ENCODE measurements at regions not wholly inside any gene's neighbourhood (a gene's known extent, or its start where the extent isn't known, plus 50 kb on each side); places are given as distances from the start of the nearest gene placed in this dataset.
"Not testable (repeated sequence)": the region's sequence is repeated elsewhere in the genome, so short reads cannot be mapped to it uniquely, and the experiment has no call there.

- H3K9ac ChIP-seq (ENCODE audit: low read length); H2AFZ ChIP-seq (ENCODE audit: low read depth, low read length); H3K4me3 Mint-ChIP-seq (ENCODE audit: unreplicated experiment); H3K9me3 ChIP-seq (ENCODE audit: insufficient read depth, low read depth, low read length); H3K36me3 ChIP-seq (ENCODE audit: insufficient read depth, low read length); H3K4me2 ChIP-seq (ENCODE audit: low read length); H3K27ac Mint-ChIP-seq (ENCODE audit: unreplicated experiment); H4K20me1 ChIP-seq (ENCODE audit: insufficient read depth, low read length); H3K36me3 Mint-ChIP-seq (ENCODE audit: low read depth, unreplicated experiment); H3K27ac ChIP-seq (ENCODE audit: low read depth, low read length); FAIRE-seq; H3K27me3 Mint-ChIP-seq (ENCODE audit: low read depth, unreplicated experiment); H3K4me1 ChIP-seq (ENCODE audit: insufficient read depth, low read length); DNase-seq (ENCODE audit: low read depth); H3K27me3 ChIP-seq (ENCODE audit: insufficient read depth, low read length); H3K4me1 Mint-ChIP-seq (ENCODE audit: low read depth, unreplicated experiment); H3K79me2 ChIP-seq (ENCODE audit: insufficient read depth, low read length); H3K4me3 ChIP-seq (ENCODE audit: insufficient read depth, low read depth, low read length); H3K9me3 Mint-ChIP-seq (ENCODE audit: unreplicated experiment): not testable (repeated sequence)
Measured at GRCh38 chr2:90237923-90238361, 1546.5 kb downstream of the RPIA start.

- H2AFZ ChIP-seq (ENCODE audit: low read depth, low read length); H3K4me3 Mint-ChIP-seq (ENCODE audit: unreplicated experiment); H3K9me3 ChIP-seq (ENCODE audit: insufficient read depth, low read depth, low read length); H4K20me1 ChIP-seq (ENCODE audit: insufficient read depth, low read length); FAIRE-seq; H3K27ac ChIP-seq (ENCODE audit: low read depth, low read length); H3K36me3 ChIP-seq (ENCODE audit: insufficient read depth, low read length); H3K27me3 Mint-ChIP-seq (ENCODE audit: low read depth, unreplicated experiment); H3K4me1 ChIP-seq (ENCODE audit: insufficient read depth, low read length); DNase-seq (ENCODE audit: low read depth); H3K79me2 ChIP-seq (ENCODE audit: insufficient read depth, low read length); H3K36me3 Mint-ChIP-seq (ENCODE audit: low read depth, unreplicated experiment); H3K9ac ChIP-seq (ENCODE audit: low read length); H3K9me3 Mint-ChIP-seq (ENCODE audit: unreplicated experiment); H3K27ac Mint-ChIP-seq (ENCODE audit: unreplicated experiment); H3K4me1 Mint-ChIP-seq (ENCODE audit: low read depth, unreplicated experiment); H3K4me2 ChIP-seq (ENCODE audit: low read length); H3K4me3 ChIP-seq (ENCODE audit: insufficient read depth, low read depth, low read length); H3K27me3 ChIP-seq (ENCODE audit: insufficient read depth, low read length): not testable (repeated sequence)
Measured at GRCh38 chr2:90238505-90239230, 1547.2 kb downstream of the RPIA start.

DNA sequence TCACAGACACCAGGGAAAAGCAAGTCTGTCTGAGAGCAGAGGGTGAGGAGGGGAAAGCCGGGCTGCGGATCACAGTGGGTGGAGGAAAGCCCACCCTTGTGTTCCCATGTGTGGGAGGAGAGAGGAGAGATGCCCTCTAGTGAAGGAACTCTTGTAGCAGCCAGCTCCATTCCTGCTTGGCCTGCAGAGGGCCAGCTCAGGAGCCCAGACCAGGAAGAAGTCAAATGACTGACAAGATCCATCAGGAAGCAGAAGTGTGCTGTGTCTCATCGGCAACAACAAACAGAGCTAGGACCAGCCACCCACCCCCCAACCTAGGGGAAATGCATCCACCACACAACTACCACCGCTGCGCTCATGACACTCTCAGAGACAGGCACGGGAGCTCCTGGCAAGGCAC, 1548.3 kb downstream of the RPIA start:
- not testable (repeated sequence) for H3K4me3 Mint-ChIP-seq (ENCODE audit: unreplicated experiment); H3K4me2 ChIP-seq (ENCODE audit: low read length)

DNA sequence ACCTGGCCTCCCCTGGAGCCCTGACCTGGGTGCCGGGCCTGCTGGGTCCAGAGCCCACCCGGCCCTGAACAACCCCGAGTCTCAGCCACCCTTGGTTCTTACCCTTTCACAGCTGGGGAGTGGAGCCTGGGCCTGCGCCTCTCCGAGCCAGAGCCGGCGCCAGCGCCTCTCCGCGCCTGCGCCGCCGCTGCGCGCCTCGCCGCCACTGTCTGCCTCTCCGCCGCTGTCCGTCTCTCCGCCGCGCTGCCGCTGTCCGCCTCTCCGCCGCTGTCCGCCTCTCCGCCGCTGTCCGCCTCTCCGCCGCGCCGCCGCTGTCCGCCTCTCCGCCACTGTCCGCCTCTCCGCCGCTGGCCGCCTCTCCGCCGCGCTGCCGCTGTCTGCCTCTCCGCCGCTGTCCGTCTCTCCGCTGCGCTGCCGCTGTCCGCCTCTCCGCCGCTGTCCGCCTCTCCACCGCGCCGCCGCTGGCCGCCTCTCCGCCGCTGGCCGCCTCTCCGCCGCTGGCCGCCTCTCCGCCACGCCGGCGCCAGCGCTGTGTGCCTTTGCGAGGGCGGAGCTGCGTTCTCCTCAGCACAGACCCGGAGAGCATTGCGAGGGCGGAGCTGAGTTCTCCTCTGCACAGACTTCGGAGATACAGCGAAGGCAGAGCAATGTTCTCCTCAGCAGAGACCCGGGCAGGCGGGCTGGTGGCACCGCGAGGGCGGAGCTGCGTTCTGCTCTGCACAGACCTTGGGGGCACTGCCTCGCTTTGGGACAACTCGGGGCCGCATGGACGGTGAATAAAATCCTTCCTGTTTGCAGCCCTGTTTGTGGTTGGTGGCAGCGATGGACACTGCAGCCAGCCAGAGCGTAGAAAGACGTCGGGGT, 1553.7 kb downstream of the RPIA start:
- DNase-seq (ENCODE audit: low read depth) = peak; percentile 0
- not testable (repeated sequence) for H3K4me1 Mint-ChIP-seq (ENCODE audit: low read depth, unreplicated experiment); H3K27me3 Mint-ChIP-seq (ENCODE audit: low read depth, unreplicated experiment); H3K9me3 Mint-ChIP-seq (ENCODE audit: unreplicated experiment); H2AFZ ChIP-seq (ENCODE audit: low read depth, low read length); H3K4me2 ChIP-seq (ENCODE audit: low read length); H3K27ac Mint-ChIP-seq (ENCODE audit: unreplicated experiment); H3K9ac ChIP-seq (ENCODE audit: low read length); H3K27me3 ChIP-seq (ENCODE audit: insufficient read depth, low read length); H4K20me1 ChIP-seq (ENCODE audit: insufficient read depth, low read length); H3K4me3 ChIP-seq (ENCODE audit: insufficient read depth, low read depth, low read length); H3K9me3 ChIP-seq (ENCODE audit: insufficient read depth, low read depth, low read length); H3K4me1 ChIP-seq (ENCODE audit: insufficient read depth, low read length); H3K79me2 ChIP-seq (ENCODE audit: insufficient read depth, low read length); H3K36me3 ChIP-seq (ENCODE audit: insufficient read depth, low read length); H3K36me3 Mint-ChIP-seq (ENCODE audit: low read depth, unreplicated experiment); H3K27ac ChIP-seq (ENCODE audit: low read depth, low read length); FAIRE-seq
- peak overlapping the region; percentile 66 for H3K4me3 Mint-ChIP-seq (ENCODE audit: unreplicated experiment)

More for the DNA sequence above, 1548.3 kb downstream of the RPIA start:
- H3K4me1 Mint-ChIP-seq (ENCODE audit: low read depth, unreplicated experiment); H3K4me3 ChIP-seq (ENCODE audit: insufficient read depth, low read depth, low read length); H2AFZ ChIP-seq (ENCODE audit: low read depth, low read length); H3K9me3 Mint-ChIP-seq (ENCODE audit: unreplicated experiment); H3K79me2 ChIP-seq (ENCODE audit: insufficient read depth, low read length); H3K36me3 ChIP-seq (ENCODE audit: insufficient read depth, low read length); H3K9ac ChIP-seq (ENCODE audit: low read length); H3K36me3 Mint-ChIP-seq (ENCODE audit: low read depth, unreplicated experiment); H4K20me1 ChIP-seq (ENCODE audit: insufficient read depth, low read length); H3K27ac Mint-ChIP-seq (ENCODE audit: unreplicated experiment); H3K9me3 ChIP-seq (ENCODE audit: insufficient read depth, low read depth, low read length); H3K27me3 ChIP-seq (ENCODE audit: insufficient read depth, low read length); FAIRE-seq; H3K4me1 ChIP-seq (ENCODE audit: insufficient read depth, low read length); H3K27me3 Mint-ChIP-seq (ENCODE audit: low read depth, unreplicated experiment); DNase-seq (ENCODE audit: low read depth); H3K27ac ChIP-seq (ENCODE audit: low read depth, low read length): not testable (repeated sequence)

- not testable (repeated sequence) for H3K9me3 Mint-ChIP-seq (ENCODE audit: unreplicated experiment); H3K27ac ChIP-seq (ENCODE audit: low read depth, low read length); H3K4me3 ChIP-seq (ENCODE audit: insufficient read depth, low read depth, low read length); H3K4me1 ChIP-seq (ENCODE audit: insufficient read depth, low read length); H3K4me1 Mint-ChIP-seq (ENCODE audit: low read depth, unreplicated experiment); H2AFZ ChIP-seq (ENCODE audit: low read depth, low read length); H3K36me3 Mint-ChIP-seq (ENCODE audit: low read depth, unreplicated experiment); H3K36me3 ChIP-seq (ENCODE audit: insufficient read depth, low read length); H3K9ac ChIP-seq (ENCODE audit: low read length); H3K4me2 ChIP-seq (ENCODE audit: low read length); H4K20me1 ChIP-seq (ENCODE audit: insufficient read depth, low read length); H3K27me3 Mint-ChIP-seq (ENCODE audit: low read depth, unreplicated experiment); H3K9me3 ChIP-seq (ENCODE audit: insufficient read depth, low read depth, low read length); DNase-seq (ENCODE audit: low read depth); FAIRE-seq; H3K4me3 Mint-ChIP-seq (ENCODE audit: unreplicated experiment); H3K79me2 ChIP-seq (ENCODE audit: insufficient read depth, low read length); H3K27me3 ChIP-seq (ENCODE audit: insufficient read depth, low read length); H3K27ac Mint-ChIP-seq (ENCODE audit: unreplicated experiment)
Measured at GRCh38 chr2:90248400-90248799, 1556.9 kb downstream of the RPIA start.

DNA sequence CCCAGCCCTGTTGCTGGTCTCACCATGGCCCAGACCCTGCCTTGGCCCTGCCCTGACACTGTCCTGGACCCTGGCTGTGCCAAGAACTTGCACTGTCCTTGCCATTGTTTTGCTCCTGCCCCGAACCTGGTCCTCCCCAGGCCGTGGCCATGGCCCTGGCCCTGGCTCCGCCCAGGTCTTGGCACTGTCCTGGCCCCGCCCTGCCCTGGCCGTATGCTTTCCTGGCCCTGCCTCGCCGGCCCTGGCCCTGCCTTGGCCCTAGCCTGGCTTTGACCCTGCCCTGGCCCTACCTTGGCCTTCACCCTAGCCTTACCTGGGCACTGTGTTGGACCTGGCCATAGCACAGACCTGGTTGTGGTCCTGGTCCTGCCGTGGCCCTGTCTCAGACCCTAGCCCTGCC, 1558.9 kb downstream of the RPIA start:
- H3K36me3 Mint-ChIP-seq (ENCODE audit: low read depth, unreplicated experiment); H3K27me3 ChIP-seq (ENCODE audit: insufficient read depth, low read length); H4K20me1 ChIP-seq (ENCODE audit: insufficient read depth, low read length); H3K4me2 ChIP-seq (ENCODE audit: low read length); H3K36me3 ChIP-seq (ENCODE audit: insufficient read depth, low read length); H3K9me3 Mint-ChIP-seq (ENCODE audit: unreplicated experiment); H3K9ac ChIP-seq (ENCODE audit: low read length); H2AFZ ChIP-seq (ENCODE audit: low read depth, low read length); DNase-seq (ENCODE audit: low read depth); H3K27ac Mint-ChIP-seq (ENCODE audit: unreplicated experiment); H3K27me3 Mint-ChIP-seq (ENCODE audit: low read depth, unreplicated experiment); H3K4me1 Mint-ChIP-seq (ENCODE audit: low read depth, unreplicated experiment); H3K4me1 ChIP-seq (ENCODE audit: insufficient read depth, low read length); H3K27ac ChIP-seq (ENCODE audit: low read depth, low read length); H3K9me3 ChIP-seq (ENCODE audit: insufficient read depth, low read depth, low read length); H3K79me2 ChIP-seq (ENCODE audit: insufficient read depth, low read length); FAIRE-seq; H3K4me3 ChIP-seq (ENCODE audit: insufficient read depth, low read depth, low read length); H3K4me3 Mint-ChIP-seq (ENCODE audit: unreplicated experiment): not testable (repeated sequence)
